Mesothelial cell of epicardium (in vitro differentiated cells): ENCODE measurements at regions not wholly inside any gene's neighbourhood (a gene's known extent, or its start where the extent isn't known, plus 50 kb on each side); places are given as distances from the start of the nearest gene placed in this dataset.

ENCODE experiments used
- DNase-seq, 2 experiments: peaks; one replicate each; pipeline ENCODE4 v3.0.0; 2021; ENCODE audit warnings: low spot score in 2 of 2; ENCODE audit not compliant: unreplicated experiment in 2 of 2
- H3K27ac Mint-ChIP-seq: 2 replicates; pipeline ENCODE4 v1.8.0; 2021; ENCODE audit warnings: mixed read lengths
- H3K27me3 Mint-ChIP-seq: 2 replicates; pipeline ENCODE4 v1.8.0; 2021; ENCODE audit warnings: low read depth, mixed read lengths
- H3K36me3 Mint-ChIP-seq: 2 replicates; pipeline ENCODE4 v1.8.0; 2021; ENCODE audit warnings: mixed read lengths
- H3K4me1 Mint-ChIP-seq: 2 replicates; pipeline ENCODE4 v1.8.0; 2021; ENCODE audit warnings: mixed read lengths
- H3K4me3 Mint-ChIP-seq: 2 replicates; pipeline ENCODE4 v1.8.0; 2021; ENCODE audit warnings: mild to moderate bottlenecking, moderate library complexity, mixed read lengths
- H3K9me3 Mint-ChIP-seq: 2 replicates; pipeline ENCODE4 v1.8.0; 2021; ENCODE audit warnings: mixed read lengths
- CTCF ChIP-seq: fragments of 200-600 bp; sonication (generic); IDR thresholded peaks from one replicate; pipeline ENCODE4 v1.5.0; 2021; ENCODE audit warnings: antibody characterized with exemption; ENCODE audit not compliant: unreplicated experiment

- H3K9me3 Mint-ChIP-seq: peaks cover 18% of the 10 kb centered on the region
- H3K27me3 Mint-ChIP-seq: peaks cover 23% of the 10 kb centered on the region
- TF ChIP-seq CTCF: no peak
- no peak for DNase-seq
- no peaks in the 10 kb centered on the region for H3K36me3 Mint-ChIP-seq
- no peaks in the 10 kb centered on the region for H3K4me1 Mint-ChIP-seq
- H3K27ac Mint-ChIP-seq: no peak overlapping the region
- no peak overlapping the region for H3K4me3 Mint-ChIP-seq
Observed at GRCh38 chr14:98571104-98571503, 700.9 kb downstream of the BCL11B start.

GRCh38 chr14:98573082-98573481 lies 698.9 kb downstream of the BCL11B start:
- Mint-ChIP-seq H3K36me3 (no peaks in the 10 kb centered on the region), H3K27me3 (peaks cover 7% of the 10 kb centered on the region), H3K27ac (no peak overlapping the region), H3K4me3 (no peak overlapping the region), H3K9me3 (peaks cover 18% of the 10 kb centered on the region), H3K4me1 (no peaks in the 10 kb centered on the region)
- DNase-seq: no peak
- TF ChIP-seq CTCF: no peak

- Mint-ChIP-seq H3K27ac (no peak overlapping the region), H3K9me3 (peaks cover 9% of the 10 kb centered on the region), H3K36me3 (no peaks in the 10 kb centered on the region), H3K4me1 (no peaks in the 10 kb centered on the region), H3K27me3 (no peaks in the 10 kb centered on the region), H3K4me3 (no peak overlapping the region)
- no peak for TF ChIP-seq CTCF
- DNase-seq: no peak
Observed at GRCh38 chr14:98576463-98576862, 695.5 kb downstream of the BCL11B start.

- no peak for DNase-seq
- H3K36me3 Mint-ChIP-seq: no peaks in the 10 kb centered on the region
- no peaks in the 10 kb centered on the region for H3K4me1 Mint-ChIP-seq
- no peak overlapping the region for H3K4me3 Mint-ChIP-seq
- TF ChIP-seq CTCF: no peak
- no peaks in the 10 kb centered on the region for H3K9me3 Mint-ChIP-seq
- H3K27me3 Mint-ChIP-seq: peaks cover 7% of the 10 kb centered on the region
- no peak overlapping the region for H3K27ac Mint-ChIP-seq
Observed at GRCh38 chr14:98578204-98578603, 693.8 kb downstream of the BCL11B start.

- Mint-ChIP-seq H3K4me1 (no peaks in the 10 kb centered on the region), H3K27ac (no peak overlapping the region), H3K9me3 (no peaks in the 10 kb centered on the region), H3K36me3 (no peaks in the 10 kb centered on the region), H3K4me3 (no peak overlapping the region), H3K27me3 (peaks cover 10% of the 10 kb centered on the region)
- TF ChIP-seq CTCF: no peak
- no peak for DNase-seq
Observed at GRCh38 chr14:98579140-98579539, 692.9 kb downstream of the BCL11B start.

GRCh38 chr14:98580131-98580678 lies 691.8 kb downstream of the BCL11B start:
- no peaks in the 10 kb centered on the region for H3K9me3 Mint-ChIP-seq
- DNase-seq: no peak
- no peak overlapping the region for H3K4me3 Mint-ChIP-seq
- no peaks in the 10 kb centered on the region for H3K4me1 Mint-ChIP-seq
- H3K27ac Mint-ChIP-seq: no peak overlapping the region
- H3K36me3 Mint-ChIP-seq: no peaks in the 10 kb centered on the region
- no peak for TF ChIP-seq CTCF
- H3K27me3 Mint-ChIP-seq: peaks cover 10% of the 10 kb centered on the region
